CD14-positive monocyte (primary cell): ENCODE measurements at regions not wholly inside any gene's neighbourhood (a gene's known extent, or its start where the extent isn't known, plus 50 kb on each side); places are given as distances from the start of the nearest gene placed in this dataset.

ENCODE experiments used
- DNase-seq, 3 donors: peaks; one replicate each; pipeline ENCODE4 v3.0.0-alpha.2; 2011 to 2022
- H2AFZ ChIP-seq: 2 replicates; pipeline ENCODE4 v1.6.0; 2012; ENCODE audit warnings: mild to moderate bottlenecking, low read depth, low read length, inconsistent platforms; ENCODE audit not compliant: insufficient read depth, poor library complexity, severe bottlenecking
- H3K27ac ChIP-seq, 2 donors: 1 replicate in 1 of 2; 2 replicates in 1 of 2; pipeline ENCODE4 v1.5.1; 2012 to 2013; ENCODE audit warnings: low read length in 2 of 2, control low read depth in 1 of 2, inconsistent platforms in 1 of 2, low read depth in 1 of 2, mild to moderate bottlenecking in 1 of 2
- H3K27me3 ChIP-seq, 2 donors: one replicate each; pipeline versions ENCODE4 v1.6.0 to v1.6.1; 2011 to 2013; ENCODE audit warnings: low read length in 2 of 2; ENCODE audit not compliant: control insufficient read depth in 2 of 2, insufficient read depth in 2 of 2
- H3K36me3 ChIP-seq, 2 donors: replicated peaks in 1 of 2; 1 replicate in 1 of 2; 2 replicates in 1 of 2; pipeline versions ENCODE4 v1.5.1 to v1.6.1; 2012 to 2013; ENCODE audit warnings: low read length in 2 of 2, control low read depth in 1 of 2, inconsistent platforms in 1 of 2, mild to moderate bottlenecking in 1 of 2; ENCODE audit not compliant: insufficient read depth in 2 of 2, control insufficient read depth in 1 of 2
- H3K4me1 ChIP-seq, 2 donors: 1 replicate in 1 of 2; 2 replicates in 1 of 2; pipeline versions ENCODE4 v1.5.1 to v1.6.1; 2012 to 2013; ENCODE audit warnings: low read length in 2 of 2, control low read depth in 1 of 2, inconsistent platforms in 1 of 2, mild to moderate bottlenecking in 1 of 2, moderate library complexity in 1 of 2; ENCODE audit not compliant: insufficient read depth in 2 of 2, control insufficient read depth in 1 of 2
- H3K4me2 ChIP-seq: replicated peaks from 2 replicates; pipeline ENCODE3; 2012; ENCODE audit warnings: low read length, moderate library complexity, mild to moderate bottlenecking; ENCODE audit not compliant: poor library complexity, severe bottlenecking; ENCODE audit errors: extremely low read depth
- H3K4me3 ChIP-seq, 3 experiments: fragments of 200-600 bp in 1 of 3; sonication (generic) in 1 of 3; replicated peaks in 1 of 3; 1 replicate in 2 of 3; 2 replicates in 1 of 3; pipeline ENCODE4 v1.5.1; 2011 to 2013; ENCODE audit warnings: low read length in 3 of 3, mild to moderate bottlenecking in 3 of 3, control low read depth in 2 of 3, low read depth in 2 of 3, inconsistent platforms in 1 of 3, moderate library complexity in 1 of 3
- H3K79me2 ChIP-seq: 2 replicates; pipeline ENCODE4 v1.6.0; 2012; ENCODE audit warnings: mild to moderate bottlenecking, control low read depth, inconsistent platforms, low read length, moderate library complexity; ENCODE audit not compliant: insufficient read depth
- H3K9ac ChIP-seq: 2 replicates; pipeline ENCODE4 v1.6.0; 2017; ENCODE audit warnings: low read length, mild to moderate bottlenecking; ENCODE audit not compliant: insufficient read depth, poor library complexity, severe bottlenecking
- H3K9me3 ChIP-seq, 2 donors: replicated peaks in 1 of 2; 1 replicate in 1 of 2; 2 replicates in 1 of 2; pipeline versions ENCODE4 v1.5.1 to v1.6.1; 2012 to 2013; ENCODE audit warnings: low read length in 2 of 2, control low read depth in 1 of 2; ENCODE audit not compliant: control insufficient read depth in 1 of 2, insufficient read depth in 1 of 2
- H4K20me1 ChIP-seq: 2 replicates; pipeline ENCODE4 v1.6.0; 2012; ENCODE audit warnings: mild to moderate bottlenecking, low read length, control low read depth, moderate library complexity; ENCODE audit not compliant: insufficient read depth
- H3K27ac Mint-ChIP-seq, 7 donors: one replicate each; pipeline ENCODE4 v1.8.0; 2020; ENCODE audit warnings: mild to moderate bottlenecking in 7 of 7, mixed read lengths in 7 of 7, moderate library complexity in 6 of 7, inconsistent platforms in 2 of 7
- H3K27me3 Mint-ChIP-seq, 3 donors: one replicate each; pipeline ENCODE4 v1.8.0; 2021 to 2022; ENCODE audit warnings: low read depth in 3 of 3, mild to moderate bottlenecking in 3 of 3, mixed read lengths in 3 of 3, moderate library complexity in 3 of 3, inconsistent platforms in 1 of 3
- H3K36me3 Mint-ChIP-seq, 2 donors: one replicate each; pipeline ENCODE4 v1.8.0; 2020; ENCODE audit warnings: mixed read lengths in 2 of 2, inconsistent platforms in 1 of 2, mild to moderate bottlenecking in 1 of 2
- H3K4me1 Mint-ChIP-seq: one replicate; pipeline ENCODE4 v1.8.0; 2020; ENCODE audit warnings: mild to moderate bottlenecking, mixed read lengths
- H3K4me3 Mint-ChIP-seq, 2 donors: one replicate each; pipeline ENCODE4 v1.8.0; 2020; ENCODE audit warnings: mild to moderate bottlenecking in 2 of 2, mixed read lengths in 2 of 2, moderate library complexity in 1 of 2
- H3K9me3 Mint-ChIP-seq, 7 donors: one replicate each; pipeline ENCODE4 v1.8.0; 2020 to 2022; ENCODE audit warnings: mixed read lengths in 7 of 7, mild to moderate bottlenecking in 6 of 7, moderate library complexity in 6 of 7, inconsistent platforms in 2 of 7
- WGBS: methylation state at CpG from one replicate; pipeline ENCODE4 v1.1.5; 2013; ENCODE audit warnings: missing lambda C conversion rate; ENCODE audit not compliant: insufficient coverage; 5-methylcytosine and 5-hydroxymethylcytosine counted together
- intact Hi-C, 2 donors: fragments of 100-400 bp; cut with micrococcal nuclease; formaldehyde crosslinking; loops; one replicate each; pipeline versions ENCODE4 v1.15.0 to v1.15.1; 2023
- TF ChIP-seq, protein P1 (sequence below): fragments of 200-600 bp; IDR thresholded peaks from one replicate; pipeline ENCODE4 v1.8.0; 2022; ENCODE audit warnings: antibody characterized with exemption, mild to moderate bottlenecking

DNA sequence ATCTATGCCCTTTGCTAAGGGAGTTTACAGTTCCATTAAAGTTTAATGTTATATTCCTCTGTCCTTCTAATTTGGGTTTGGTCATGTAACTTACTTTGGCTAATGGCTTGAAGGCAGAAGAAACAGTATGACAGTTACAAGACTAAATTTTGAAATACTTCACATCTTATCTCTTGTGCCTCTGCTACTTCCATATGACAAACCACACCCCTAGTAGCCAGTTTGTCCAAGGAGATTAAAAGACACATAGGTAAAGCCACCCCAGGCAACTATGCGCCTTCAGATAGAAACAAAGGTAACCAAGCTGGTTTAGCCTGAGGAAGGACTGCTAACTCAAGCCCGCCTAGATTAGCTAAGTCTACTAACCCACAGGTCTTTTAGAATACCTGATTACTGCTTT, 273.4 kb upstream of the MIR17HG start:
- TF ChIP-seq, protein P1, sequence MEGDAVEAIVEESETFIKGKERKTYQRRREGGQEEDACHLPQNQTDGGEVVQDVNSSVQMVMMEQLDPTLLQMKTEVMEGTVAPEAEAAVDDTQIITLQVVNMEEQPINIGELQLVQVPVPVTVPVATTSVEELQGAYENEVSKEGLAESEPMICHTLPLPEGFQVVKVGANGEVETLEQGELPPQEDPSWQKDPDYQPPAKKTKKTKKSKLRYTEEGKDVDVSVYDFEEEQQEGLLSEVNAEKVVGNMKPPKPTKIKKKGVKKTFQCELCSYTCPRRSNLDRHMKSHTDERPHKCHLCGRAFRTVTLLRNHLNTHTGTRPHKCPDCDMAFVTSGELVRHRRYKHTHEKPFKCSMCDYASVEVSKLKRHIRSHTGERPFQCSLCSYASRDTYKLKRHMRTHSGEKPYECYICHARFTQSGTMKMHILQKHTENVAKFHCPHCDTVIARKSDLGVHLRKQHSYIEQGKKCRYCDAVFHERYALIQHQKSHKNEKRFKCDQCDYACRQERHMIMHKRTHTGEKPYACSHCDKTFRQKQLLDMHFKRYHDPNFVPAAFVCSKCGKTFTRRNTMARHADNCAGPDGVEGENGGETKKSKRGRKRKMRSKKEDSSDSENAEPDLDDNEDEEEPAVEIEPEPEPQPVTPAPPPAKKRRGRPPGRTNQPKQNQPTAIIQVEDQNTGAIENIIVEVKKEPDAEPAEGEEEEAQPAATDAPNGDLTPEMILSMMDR = no peak
- intact Hi-C loops = no loop called here
- no peaks in the 10 kb centered on the region for H3K27me3 ChIP-seq
- H3K9ac ChIP-seq = no peak overlapping the region
- Mint-ChIP-seq H3K9me3 (peaks cover 0 to 4% (median 0%) of the 10 kb centered on the region in 7 donors), H3K27ac (no peak overlapping the region), H3K36me3 (no peaks in the 10 kb centered on the region), H3K27me3 (no peaks in the 10 kb centered on the region), H3K4me1 (no peaks in the 10 kb centered on the region), H3K4me3 (no peak overlapping the region)
- H3K4me2 ChIP-seq = no peak overlapping the region
- H3K79me2 ChIP-seq = no peaks in the 10 kb centered on the region
- H3K4me3 ChIP-seq = no peak overlapping the region
- H2AFZ ChIP-seq = no peak overlapping the region
- no peaks in the 10 kb centered on the region for H3K4me1 ChIP-seq
- DNase-seq = no peak
- H3K9me3 ChIP-seq = no peaks in the 10 kb centered on the region
- no peak overlapping the region for H3K27ac ChIP-seq
- no CpG with 5 or more reads among the region's 2 CpGs for WGBS
- H3K36me3 ChIP-seq = no peaks in the 10 kb centered on the region
- H4K20me1 ChIP-seq = no peaks in the 10 kb centered on the region

DNA sequence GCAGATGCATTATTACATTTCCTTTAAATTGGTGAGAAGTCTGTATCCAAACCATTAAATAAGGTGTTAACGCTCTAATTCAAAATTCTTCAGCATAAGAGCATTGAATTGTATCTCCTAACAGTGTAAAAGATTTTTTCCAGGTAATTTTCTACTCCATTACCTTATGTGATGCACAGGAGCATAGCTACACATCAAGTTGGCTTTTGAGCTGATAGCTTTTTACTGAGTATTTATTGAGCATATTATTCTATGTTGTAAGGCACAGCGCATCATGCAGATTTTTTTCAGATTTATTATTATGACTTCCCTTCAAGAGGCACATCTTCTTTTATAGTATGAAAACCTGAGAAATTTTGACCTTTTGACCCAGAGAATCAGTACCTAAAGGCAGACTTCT, 270.7 kb upstream of the MIR17HG start:
- no CpG with 5 or more reads among the region's 2 CpGs for WGBS
- no peaks in the 10 kb centered on the region for H4K20me1 ChIP-seq
- intact Hi-C loops = no loop called here

More for the DNA sequence above, 270.7 kb upstream of the MIR17HG start:
- Histone ChIP-seq H3K4me2 (no peak overlapping the region), H3K9me3 (no peaks in the 10 kb centered on the region), H3K9ac (no peak overlapping the region), H3K79me2 (no peaks in the 10 kb centered on the region), H3K4me3 (no peak overlapping the region), H3K4me1 (no peaks in the 10 kb centered on the region), H3K27me3 (no peaks in the 10 kb centered on the region), H3K36me3 (no peaks in the 10 kb centered on the region), H3K27ac (no peak overlapping the region), H2AFZ (no peak overlapping the region)
- no peaks in the 10 kb centered on the region for H3K27me3 Mint-ChIP-seq
- no peak for DNase-seq
- H3K36me3 Mint-ChIP-seq = no peaks in the 10 kb centered on the region
- TF ChIP-seq, protein P1 = no peak
- H3K4me1 Mint-ChIP-seq = no peaks in the 10 kb centered on the region
- H3K27ac Mint-ChIP-seq = no peak overlapping the region
- H3K4me3 Mint-ChIP-seq = no peak overlapping the region
- H3K9me3 Mint-ChIP-seq = no peaks in the 10 kb centered on the region
